ENCODE measurements at regions not wholly inside any gene's neighbourhood (a gene's known extent, or its start where the extent isn't known, plus 50 kb on each side); places are given as distances from the start of the nearest gene placed in this dataset.

GRCh38 chr13:106690779-106691178 is 122.8 kb upstream of the ARGLU1 start:
- TF ChIP-seq CTCF (IDR thresholded peaks at IDR 0.05; ENCODE audit: insufficient read depth, low read depth, low read length) (no peak), EZH2 (IDR thresholded peaks at IDR 0.05; ENCODE audit: insufficient read depth, low read length) (no peak)

Measured in astrocyte (in vitro differentiated cells and primary cell).